ENCODE measurements at regions not wholly inside any gene's neighbourhood (a gene's known extent, or its start where the extent isn't known, plus 50 kb on each side); places are given as distances from the start of the nearest gene placed in this dataset.

DNA sequence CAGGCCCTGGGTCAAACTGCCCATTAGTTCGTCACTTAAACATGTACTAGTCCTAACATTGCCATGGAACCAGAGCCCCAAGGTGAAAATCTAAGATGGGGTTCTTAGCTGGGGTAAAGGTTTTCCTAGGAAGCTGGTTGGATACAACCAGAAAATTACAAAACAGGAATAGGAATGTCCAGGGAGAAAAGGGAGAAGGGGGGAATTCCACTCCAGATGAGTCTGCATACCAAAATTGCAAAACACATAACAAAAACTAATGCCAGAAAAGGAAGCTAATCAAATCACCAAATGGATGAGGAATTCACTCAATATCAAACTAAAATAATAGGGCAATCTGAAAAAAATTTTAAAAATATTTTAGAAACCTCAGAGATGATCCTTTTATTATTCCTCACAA lies 396.2 kb downstream of the EFNA5 start:
- TF ChIP-seq CTCF (IDR thresholded peaks at IDR 0.05; ENCODE audit: low read length), result no peak
- no peak for TF ChIP-seq EZH2 (IDR thresholded peaks at IDR 0.05; ENCODE audit: borderline replicate concordance, low read length)
- Histone ChIP-seq H4K20me1 (ENCODE audit: insufficient read depth, low read length) (no peaks in the 10 kb centered on the region), H3K27me3 (ENCODE audit: insufficient read depth, low read length) (no peaks in the 10 kb centered on the region), H3K4me2 (ENCODE audit: low read length) (no peak overlapping the region), H3K9ac (ENCODE audit: low read length) (no peak overlapping the region), H3K4me1 (ENCODE audit: insufficient read depth, low read length, severe bottlenecking) (no peaks in the 10 kb centered on the region), H3K27ac (ENCODE audit: low read depth, low read length, poor library complexity, severe bottlenecking) (no peak overlapping the region), H3K9me2 (ENCODE audit: low read depth, low read length) (no peaks in the 10 kb centered on the region), H3K4me3 (ENCODE audit: low read depth, low read length, poor library complexity, severe bottlenecking) (no peak overlapping the region), H3F3A (ENCODE audit: insufficient read depth, low read length) (no peaks in the 10 kb centered on the region), H3K36me3 (ENCODE audit: insufficient read depth, low read length) (no peaks in the 10 kb centered on the region), H3K79me2 (ENCODE audit: insufficient read depth, low read length) (no peaks in the 10 kb centered on the region), H2AFZ (ENCODE audit: low read length) (no peak overlapping the region), H3K9me3 (ENCODE audit: low read length) (no peaks in the 10 kb centered on the region)

- no peaks in the 10 kb centered on the region for H3K9me3 ChIP-seq (ENCODE audit: low read length)
- H3K4me3 ChIP-seq (ENCODE audit: low read depth, low read length, poor library complexity, severe bottlenecking), result no peak overlapping the region
- no peaks in the 10 kb centered on the region for H3K9me2 ChIP-seq (ENCODE audit: low read depth, low read length)
- no peaks in the 10 kb centered on the region for H3K36me3 ChIP-seq (ENCODE audit: insufficient read depth, low read length)
- H4K20me1 ChIP-seq (ENCODE audit: insufficient read depth, low read length), result no peaks in the 10 kb centered on the region
- H3K9ac ChIP-seq (ENCODE audit: low read length), result no peak overlapping the region
- no peak for TF ChIP-seq EZH2 (IDR thresholded peaks at IDR 0.05; ENCODE audit: borderline replicate concordance, low read length)
- TF ChIP-seq CTCF (IDR thresholded peaks at IDR 0.05; ENCODE audit: low read length), result no peak
- H3K4me2 ChIP-seq (ENCODE audit: low read length), result no peak overlapping the region
- H3K79me2 ChIP-seq (ENCODE audit: insufficient read depth, low read length), result no peaks in the 10 kb centered on the region
- no peak overlapping the region for H3K27ac ChIP-seq (ENCODE audit: low read depth, low read length, poor library complexity, severe bottlenecking)
- H3F3A ChIP-seq (ENCODE audit: insufficient read depth, low read length), result no peaks in the 10 kb centered on the region
- H3K27me3 ChIP-seq (ENCODE audit: insufficient read depth, low read length), result no peaks in the 10 kb centered on the region
- no peaks in the 10 kb centered on the region for H3K4me1 ChIP-seq (ENCODE audit: insufficient read depth, low read length, severe bottlenecking)
- no peak overlapping the region for H2AFZ ChIP-seq (ENCODE audit: low read length)
Observed at GRCh38 chr5:107272954-107273353, 397.8 kb downstream of the EFNA5 start.

- no peaks in the 10 kb centered on the region for H3K27me3 ChIP-seq (ENCODE audit: insufficient read depth, low read length)
- H3K36me3 ChIP-seq (ENCODE audit: insufficient read depth, low read length), result no peaks in the 10 kb centered on the region
- TF ChIP-seq CTCF (IDR thresholded peaks at IDR 0.05; ENCODE audit: low read length), result no peak
- no peak for TF ChIP-seq EZH2 (IDR thresholded peaks at IDR 0.05; ENCODE audit: borderline replicate concordance, low read length)
- H3K79me2 ChIP-seq (ENCODE audit: insufficient read depth, low read length), result no peaks in the 10 kb centered on the region
- H2AFZ ChIP-seq (ENCODE audit: low read length), result no peak overlapping the region
- H3K4me3 ChIP-seq (ENCODE audit: low read depth, low read length, poor library complexity, severe bottlenecking), result no peak overlapping the region
- H3K4me1 ChIP-seq (ENCODE audit: insufficient read depth, low read length, severe bottlenecking), result no peaks in the 10 kb centered on the region
- no peak overlapping the region for H3K4me2 ChIP-seq (ENCODE audit: low read length)
- H3F3A ChIP-seq (ENCODE audit: insufficient read depth, low read length), result no peaks in the 10 kb centered on the region
- H3K9me3 ChIP-seq (ENCODE audit: low read length), result no peaks in the 10 kb centered on the region
- H3K9ac ChIP-seq (ENCODE audit: low read length), result no peak overlapping the region
- no peaks in the 10 kb centered on the region for H3K9me2 ChIP-seq (ENCODE audit: low read depth, low read length)
- no peak overlapping the region for H3K27ac ChIP-seq (ENCODE audit: low read depth, low read length, poor library complexity, severe bottlenecking)
- H4K20me1 ChIP-seq (ENCODE audit: insufficient read depth, low read length), result no peaks in the 10 kb centered on the region
Observed at GRCh38 chr5:107272509-107272908, 398.2 kb downstream of the EFNA5 start.
